ENCODE measurements at regions not wholly inside any gene's neighbourhood (a gene's known extent, or its start where the extent isn't known, plus 50 kb on each side); places are given as distances from the start of the nearest gene placed in this dataset.

- no peak for TF ChIP-seq CTCF (IDR thresholded peaks at IDR 0.05)
- no peak for TF ChIP-seq POLR2A (IDR thresholded peaks at IDR 0.05)
Measured at GRCh38 chr21:39025198-39025597, 158.1 kb downstream of the PSMG1 start.

Data from lower leg skin (tissue), 3 donors.